AML-193 (cell line): ENCODE measurements at regions not wholly inside any gene's neighbourhood (a gene's known extent, or its start where the extent isn't known, plus 50 kb on each side); places are given as distances from the start of the nearest gene placed in this dataset.

Source experiments
- DNase-seq, 2 experiments: peaks; one replicate each; lab custom pipeline; 2025; lab: John Stamatoyannopoulos, UW

GRCh38 chr7:81529785-81530184, 240.1 kb downstream of the HGF start:
- no peak for DNase-seq

GRCh38 chr7:81527651-81528050, 242.2 kb downstream of the HGF start:
- DNase-seq = no peak

GRCh38 chr7:81526971-81527370, 242.9 kb downstream of the HGF start:
- DNase-seq = no peak

- DNase-seq = no peak
Measured at GRCh38 chr7:81525841-81526240, 244.0 kb downstream of the HGF start.

DNA sequence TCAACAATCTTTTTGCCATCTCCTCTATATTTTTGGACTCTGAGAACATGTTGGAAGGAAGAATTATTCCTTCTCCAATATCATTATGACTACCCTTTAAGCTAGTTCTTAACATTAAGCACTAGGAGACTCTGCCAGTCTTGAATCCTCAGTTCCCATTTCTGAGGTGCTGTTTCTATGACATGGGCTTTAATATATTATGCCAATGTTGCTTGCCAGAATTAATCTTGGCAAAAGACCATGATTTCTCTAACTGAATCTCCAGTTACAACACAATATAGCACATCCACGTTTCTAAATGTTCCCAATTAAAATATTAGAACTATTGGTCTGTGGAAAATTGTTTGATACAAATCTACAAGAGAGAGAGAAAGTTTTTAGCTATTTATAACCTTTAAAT, 250.0 kb downstream of the HGF start:
- DNase-seq = no peak

- no peak for DNase-seq
Measured at GRCh38 chr7:81516898-81517297, 252.9 kb downstream of the HGF start.

DNA sequence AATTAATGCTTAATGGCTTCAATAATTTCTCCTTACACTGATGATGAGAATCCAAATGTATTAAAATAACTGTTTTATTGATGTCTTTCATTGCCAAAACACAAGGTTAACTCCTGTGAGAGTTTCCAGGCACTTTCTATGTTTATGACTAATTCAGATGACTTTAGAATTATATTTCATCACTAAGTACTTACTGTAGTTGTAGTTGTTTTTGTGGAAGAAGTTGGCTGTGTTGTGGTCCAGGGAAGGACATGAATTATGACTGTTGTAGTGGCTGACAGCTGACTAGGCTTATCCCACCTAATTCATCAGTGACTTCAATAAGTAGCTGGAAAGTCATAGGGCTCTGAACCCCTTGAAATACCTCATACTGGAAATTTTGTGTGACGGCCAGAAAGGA, 254.8 kb downstream of the HGF start:
- no peak for DNase-seq

DNA sequence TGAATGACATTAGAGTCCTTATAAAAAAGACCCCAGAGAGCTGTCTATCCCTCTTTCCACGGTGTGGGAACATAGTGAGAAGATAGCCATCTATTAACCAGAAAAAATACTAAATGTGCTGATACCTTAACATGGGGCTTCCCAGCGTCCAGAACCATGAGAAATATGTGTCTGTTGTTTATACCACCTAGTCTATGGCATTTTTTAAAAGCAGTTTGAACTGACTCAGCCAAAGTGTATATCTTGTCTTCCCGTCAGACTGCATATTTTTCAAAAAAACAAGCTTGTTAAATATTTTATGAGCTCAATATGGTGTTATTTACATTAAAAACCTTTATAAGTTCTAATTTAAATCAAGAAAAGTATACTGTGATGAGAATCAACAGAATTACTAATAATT, 255.3 kb downstream of the HGF start:
- DNase-seq = no peak

DNA sequence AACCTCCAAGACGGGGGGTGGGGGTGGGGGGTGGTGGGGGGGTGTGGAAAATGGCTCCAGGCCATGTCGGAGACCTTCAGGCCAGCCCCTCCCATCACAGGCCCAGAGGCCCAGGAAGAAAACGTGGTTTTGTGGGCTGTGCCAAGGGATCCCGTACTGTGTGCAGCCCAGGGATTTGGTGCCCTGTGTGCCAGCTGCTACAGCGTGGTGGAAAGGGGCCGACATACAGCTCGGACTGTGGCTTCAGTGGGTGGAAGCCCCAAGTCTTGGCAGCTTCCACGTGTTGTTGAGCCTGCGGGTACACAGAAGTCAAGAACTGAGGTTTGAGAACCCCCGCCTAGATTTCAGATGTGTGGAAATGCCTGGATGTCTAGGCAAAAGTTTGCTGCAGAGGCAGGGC, 259.7 kb downstream of the HGF start:
- DNase-seq = no peak

DNA sequence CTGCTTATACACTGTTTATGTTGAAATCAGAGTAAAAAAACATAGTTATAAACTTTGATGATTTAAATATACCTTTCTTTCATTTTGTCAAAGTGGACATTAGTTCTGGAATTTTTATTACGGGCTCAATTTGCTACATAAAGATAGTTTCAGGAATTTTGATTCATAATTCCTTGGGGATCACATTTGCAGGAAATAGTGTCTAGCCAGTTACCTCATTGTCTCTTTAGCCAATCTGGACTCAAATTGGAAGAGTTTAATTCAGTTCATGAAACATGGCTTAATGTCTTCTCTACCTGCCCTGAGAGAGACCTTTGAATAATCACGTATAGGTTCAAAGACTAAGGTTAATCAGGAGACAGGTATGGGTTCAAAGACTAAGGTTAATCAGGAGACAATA, 262.6 kb downstream of the HGF start:
- no peak for DNase-seq

- no peak for DNase-seq
Measured at GRCh38 chr7:81506609-81507008, 263.2 kb downstream of the HGF start.

DNA sequence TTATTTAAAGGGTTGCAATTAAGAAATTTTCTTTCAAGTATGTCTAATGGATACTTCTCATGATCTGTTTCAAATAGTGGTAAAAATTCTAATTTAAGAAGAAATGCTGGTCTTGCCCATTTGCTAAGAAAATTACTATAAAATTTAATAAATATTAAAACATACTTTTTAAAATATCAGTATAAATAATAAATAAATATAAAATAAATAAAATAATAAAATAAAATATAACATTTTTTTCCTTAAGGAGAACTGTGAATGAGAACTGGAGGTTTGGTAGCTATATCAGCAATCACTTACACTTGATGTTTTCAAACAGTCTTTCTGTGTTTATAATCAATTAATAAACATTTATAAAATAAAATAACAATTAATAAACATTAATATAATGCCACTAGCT, 266.1 kb downstream of the HGF start:
- DNase-seq = no peak

DNA sequence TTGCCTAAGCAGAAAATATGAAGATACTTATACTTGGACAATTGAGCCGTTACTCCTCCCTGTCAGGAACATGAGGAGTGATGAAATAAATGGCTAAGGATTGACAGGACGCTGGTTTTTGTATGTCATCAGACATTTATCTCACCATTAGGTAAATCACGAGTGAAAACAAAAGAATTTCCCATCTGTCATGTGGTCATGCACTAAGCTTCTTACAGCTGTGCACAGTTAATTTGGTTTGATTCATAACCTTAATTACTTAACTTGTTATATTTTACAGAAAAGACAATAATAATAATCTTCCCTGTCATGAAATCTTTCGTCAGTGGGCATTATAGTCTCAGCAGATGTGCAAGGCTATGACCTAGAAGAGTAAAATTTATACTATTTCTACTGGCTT, 266.5 kb downstream of the HGF start:
- no peak for DNase-seq

GRCh38 chr7:81501220-81501619, 268.6 kb downstream of the HGF start:
- DNase-seq = peak; percentile 16 to 27

DNA sequence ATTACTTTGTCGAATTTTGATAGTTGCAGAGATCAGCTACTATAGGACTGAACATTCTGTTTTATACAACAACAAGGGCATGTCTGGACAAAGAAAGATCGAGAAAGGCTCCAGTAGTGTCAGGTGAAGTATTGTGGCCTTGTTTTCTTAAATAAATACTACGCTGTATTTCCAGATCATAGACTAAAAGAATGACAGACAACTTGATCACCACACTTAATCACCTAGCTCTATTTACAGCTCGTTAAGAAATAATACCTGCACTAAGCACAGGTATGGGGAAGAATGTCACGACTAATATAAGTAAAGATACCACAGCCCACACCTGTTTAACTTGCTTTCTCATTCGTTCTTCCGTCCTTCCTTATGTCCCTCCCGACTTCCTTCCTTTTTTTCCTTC, 269.2 kb downstream of the HGF start:
- no peak for DNase-seq

GRCh38 chr7:81499262-81500116, 270.4 kb downstream of the HGF start:
- peak; percentile 74 to 81 for DNase-seq

- no peak for DNase-seq
Measured at GRCh38 chr7:81498176-81498575, 271.7 kb downstream of the HGF start.

DNA sequence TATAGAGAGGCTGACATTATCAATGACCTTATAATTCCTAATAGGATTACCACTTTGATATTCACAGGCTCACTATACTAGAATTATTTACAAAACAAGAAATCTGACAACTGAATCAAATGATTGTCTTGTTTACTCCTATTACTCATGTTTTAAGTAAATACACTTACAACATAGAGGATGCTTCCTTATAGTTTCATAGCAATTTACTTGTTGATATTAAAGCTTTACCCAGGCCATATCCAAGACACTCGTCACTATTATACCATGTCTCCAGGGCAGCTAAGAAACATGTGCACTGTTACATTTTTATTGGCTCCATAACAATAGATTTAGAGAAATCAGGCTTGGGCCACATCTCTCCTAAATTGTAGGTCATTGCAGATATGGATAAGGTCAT, 276.9 kb downstream of the HGF start:
- DNase-seq = no peak

DNA sequence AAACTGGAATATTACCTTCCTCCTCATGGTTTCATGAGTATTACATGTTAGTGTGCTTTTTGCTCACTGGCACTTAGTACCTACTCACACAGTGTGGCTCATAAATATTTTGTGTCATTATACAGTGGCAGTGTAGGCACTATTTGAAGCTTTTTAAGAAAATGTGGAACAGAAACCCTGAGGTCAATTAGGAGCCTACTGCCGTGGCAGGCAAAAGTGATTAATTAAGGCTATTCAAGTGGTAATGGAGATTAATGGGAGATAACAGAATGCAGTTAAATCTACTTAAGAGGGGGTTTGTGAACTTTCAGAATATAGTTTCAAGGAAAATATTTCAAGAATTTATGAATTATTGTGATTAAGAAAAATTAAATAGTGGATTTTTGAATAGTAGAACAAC, 277.6 kb downstream of the HGF start:
- DNase-seq = no peak

GRCh38 chr7:81491573-81491972, 278.3 kb downstream of the HGF start:
- no peak for DNase-seq

DNA sequence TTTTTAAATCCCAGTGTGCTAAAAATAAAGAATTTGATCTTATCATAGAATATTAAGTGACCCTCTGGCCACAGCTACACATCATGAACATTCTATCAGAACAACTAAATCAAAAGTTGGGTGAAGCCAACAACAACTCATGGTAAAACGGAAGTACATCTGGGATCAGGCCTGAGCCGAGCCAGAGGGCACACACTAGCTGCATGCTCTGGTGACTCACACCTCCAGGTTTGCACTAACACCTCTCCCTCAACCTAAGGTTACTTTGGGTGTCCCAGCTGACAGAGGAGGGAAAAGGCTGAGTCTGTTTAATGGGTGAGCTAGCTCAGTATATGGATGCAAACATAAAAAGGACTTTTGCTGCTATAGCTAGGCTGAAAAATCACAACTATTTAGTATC, 281.6 kb downstream of the HGF start:
- no peak for DNase-seq

- peak in 1 of 2 experiments; percentile 10 for DNase-seq
Measured at GRCh38 chr7:81487516-81487915, 282.3 kb downstream of the HGF start.

GRCh38 chr7:81484261-81484660, 285.6 kb downstream of the HGF start:
- DNase-seq = no peak

DNA sequence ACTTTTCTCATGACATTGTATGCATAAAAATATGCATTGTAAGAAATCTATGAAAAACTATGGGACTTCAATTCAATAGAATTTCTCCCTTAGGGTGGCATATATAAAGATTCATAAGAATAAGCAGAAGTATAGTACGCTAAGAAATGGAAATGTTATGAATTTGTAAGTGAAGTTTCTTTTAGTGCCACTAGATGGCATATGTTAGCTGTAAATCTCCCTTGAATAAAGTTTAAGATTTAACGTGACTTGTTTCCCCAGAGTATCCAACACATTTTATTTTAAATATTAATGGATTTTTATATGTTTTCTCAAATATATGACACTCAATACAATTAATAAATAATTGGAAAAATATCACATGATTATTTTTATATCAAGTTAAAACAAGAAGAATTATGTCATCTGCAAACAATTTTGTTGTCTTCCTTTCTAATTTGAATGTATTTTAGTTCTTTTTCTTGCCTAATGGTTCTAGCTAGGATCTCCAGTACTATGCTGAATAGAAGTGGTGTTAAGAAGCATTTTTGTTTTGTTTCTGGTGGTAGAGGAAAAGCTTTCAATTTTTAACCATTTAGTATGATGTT, 287.2 kb downstream of the HGF start:
- peak; percentile 41 to 46 for DNase-seq
